Suprapubic skin (tissue), 4 donors: ENCODE measurements at regions not wholly inside any gene's neighbourhood (a gene's known extent, or its start where the extent isn't known, plus 50 kb on each side); places are given as distances from the start of the nearest gene placed in this dataset.

ENCODE experiments used
- CTCF ChIP-seq, 2 donors: fragments of 200-600 bp in 1 of 2; fragments of 450-650 bp in 1 of 2; sonication (generic) in 1 of 2; IDR thresholded peaks; one replicate each; pipeline ENCODE4 v1.5.1; 2016 to 2019; ENCODE audit warnings: antibody characterized with exemption in 2 of 2, mild to moderate bottlenecking in 1 of 2, moderate library complexity in 1 of 2
- POLR2A ChIP-seq, 2 donors: fragments of 450-650 bp; IDR thresholded peaks; one replicate each; pipeline ENCODE4 v1.6.1; 2017; ENCODE audit warnings: antibody characterized with exemption in 2 of 2, mild to moderate bottlenecking in 2 of 2, moderate library complexity in 2 of 2
- POLR2AphosphoS5 ChIP-seq, 3 donors: sonication (generic); formaldehyde crosslinking; IDR thresholded peaks; one replicate each; pipeline ENCODE4 v1.6.1; 2017; ENCODE audit warnings: antibody characterized with exemption in 3 of 3

GRCh38 chr6:854406-855118, 161.6 kb upstream of the EXOC2 start:
- TF ChIP-seq POLR2A (IDR thresholded peaks at IDR 0.05): no peak
- TF ChIP-seq CTCF (IDR thresholded peaks at IDR 0.05): no peak
- TF ChIP-seq POLR2AphosphoS5 (IDR thresholded peaks at IDR 0.05): no peak
